Adipocyte (in vitro differentiated cells): ENCODE measurements at regions not wholly inside any gene's neighbourhood (a gene's known extent, or its start where the extent isn't known, plus 50 kb on each side); places are given as distances from the start of the nearest gene placed in this dataset.
"Not testable (repeated sequence)": the region's sequence is repeated elsewhere in the genome, so short reads cannot be mapped to it uniquely, and the experiment has no call there.

Source experiments
- DNase-seq: peaks from one replicate; pipeline ENCODE4 v3.0.0-alpha.2; 2015; ENCODE audit warnings: low read depth
- H3K27me3 ChIP-seq: replicated peaks from 2 replicates; pipeline ENCODE4 v1.7.0; 2013; ENCODE audit warnings: mild to moderate bottlenecking, low read length, moderate library complexity; ENCODE audit not compliant: control insufficient read depth, insufficient read depth
- H3K36me3 ChIP-seq: 2 replicates; pipeline ENCODE4 v1.7.0; 2013; ENCODE audit warnings: low read length, mild to moderate bottlenecking, moderate library complexity; ENCODE audit not compliant: control insufficient read depth, insufficient read depth, severe bottlenecking
- H3K4me1 ChIP-seq: 2 replicates; pipeline ENCODE4 v1.7.0; 2013; ENCODE audit warnings: mild to moderate bottlenecking, low read length, moderate library complexity; ENCODE audit not compliant: control insufficient read depth, insufficient read depth
- H3K4me3 ChIP-seq: 2 replicates; pipeline ENCODE4 v1.7.0; 2013; ENCODE audit warnings: mild to moderate bottlenecking, low read length, moderate library complexity
- H3K9ac ChIP-seq: 2 replicates; pipeline ENCODE4 v1.7.0; 2013; ENCODE audit warnings: mild to moderate bottlenecking, low read length, moderate library complexity
- H3K9me3 ChIP-seq: 2 replicates; pipeline ENCODE4 v1.7.0; 2013; ENCODE audit warnings: mild to moderate bottlenecking, low read length, moderate library complexity; ENCODE audit not compliant: control insufficient read depth

DNA sequence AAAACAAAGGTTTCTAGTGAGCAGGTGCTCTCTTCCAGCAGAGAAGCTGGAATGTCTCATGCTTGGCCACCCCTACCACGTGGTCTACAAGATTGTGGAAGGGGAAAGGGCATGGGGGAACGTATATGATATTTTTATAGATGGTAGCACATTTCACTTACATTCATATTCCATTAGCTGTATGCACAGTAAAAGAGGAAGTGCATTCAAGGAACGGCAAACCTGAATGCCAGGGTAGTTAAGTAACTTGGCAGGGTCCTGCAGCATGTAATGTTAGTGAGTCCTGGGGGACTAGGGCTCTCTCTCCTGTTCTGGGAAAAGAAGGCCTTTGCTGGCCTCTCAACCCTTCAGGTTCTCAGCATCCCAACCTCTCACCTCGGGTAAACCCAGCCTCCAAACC lies 319.5 kb upstream of the NBPF12 start:
- H3K4me3 ChIP-seq, H3K27me3 ChIP-seq, DNase-seq, H3K36me3 ChIP-seq, H3K4me1 ChIP-seq, H3K9ac ChIP-seq, H3K9me3 ChIP-seq: not testable (repeated sequence)

DNA sequence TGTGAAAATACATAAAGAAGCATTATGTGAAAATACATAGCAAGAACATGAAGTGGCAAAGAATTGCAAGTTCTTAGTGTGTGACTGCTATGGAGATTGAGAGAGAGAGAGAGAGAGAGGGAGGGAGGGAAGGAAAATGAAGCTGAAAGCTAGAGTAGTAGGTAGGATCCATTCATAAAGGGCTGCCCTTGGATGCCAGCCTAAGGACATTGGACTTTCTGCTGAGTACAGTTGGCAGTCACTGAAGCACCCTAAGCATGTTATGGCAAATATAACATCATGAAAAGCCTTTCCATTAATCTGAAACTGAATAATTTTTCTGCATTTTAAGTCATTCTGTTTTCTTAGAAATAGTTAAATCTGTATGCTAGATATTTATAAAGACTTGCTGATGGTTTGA lies 333.4 kb upstream of the NBPF12 start:
- not testable (repeated sequence) for DNase-seq, H3K9ac ChIP-seq, H3K4me3 ChIP-seq

DNA sequence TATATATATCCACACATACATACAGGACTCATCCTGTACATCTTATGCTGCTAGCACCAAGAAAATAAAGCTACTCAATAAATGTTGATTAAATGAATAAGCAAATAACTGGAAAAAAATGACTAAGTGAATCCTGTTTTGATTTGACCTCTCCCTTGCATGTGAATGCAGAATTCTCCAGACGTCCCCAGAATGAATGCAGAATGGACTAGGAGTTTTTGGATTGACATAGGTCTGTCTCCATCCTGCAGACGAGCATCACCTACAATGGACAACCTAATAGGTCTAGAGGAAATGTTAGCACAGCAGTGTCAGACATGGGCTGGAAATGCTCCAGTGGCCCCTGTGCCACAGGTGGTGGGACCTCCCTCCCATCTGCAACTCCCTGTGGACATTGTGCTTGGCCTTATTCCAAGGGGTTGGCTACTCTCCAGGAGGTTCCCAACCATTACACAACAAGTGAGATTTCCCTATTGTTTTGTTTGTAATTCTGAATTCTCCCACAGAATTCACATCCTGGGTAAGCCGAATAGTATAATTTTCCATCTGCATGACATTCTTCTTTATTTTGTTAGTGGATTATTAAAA lies 337.3 kb upstream of the NBPF12 start:
- DNase-seq, H3K9me3 ChIP-seq: not testable (repeated sequence)

More for the DNA sequence above, 333.4 kb upstream of the NBPF12 start:
- not testable (repeated sequence) for H3K9me3 ChIP-seq, H3K4me1 ChIP-seq, H3K27me3 ChIP-seq, H3K36me3 ChIP-seq

DNA sequence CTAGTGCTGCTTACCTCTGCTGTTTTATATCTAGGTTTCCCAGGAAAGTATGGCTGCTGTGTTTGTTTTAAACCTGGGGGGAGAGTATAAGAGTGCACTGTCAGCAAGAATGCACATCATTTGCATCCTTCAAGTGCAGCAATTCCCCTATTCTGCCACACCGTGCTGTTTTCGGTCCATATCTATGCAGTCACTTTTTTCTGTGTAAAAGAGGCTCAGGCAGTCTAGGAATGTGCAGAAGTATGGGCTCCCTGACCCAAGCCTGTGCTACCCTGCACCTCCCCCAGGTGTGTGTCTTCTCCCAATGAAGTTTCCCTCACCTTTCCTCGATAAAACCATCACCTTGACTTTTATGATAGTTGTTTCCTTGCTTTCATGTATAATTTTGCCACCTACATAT lies 338.2 kb upstream of the NBPF12 start:
- H3K9me3 ChIP-seq, H3K9ac ChIP-seq, H3K4me1 ChIP-seq, H3K36me3 ChIP-seq, H3K27me3 ChIP-seq, DNase-seq, H3K4me3 ChIP-seq: not testable (repeated sequence)

More for the DNA sequence above, 337.3 kb upstream of the NBPF12 start:
- not testable (repeated sequence) for H3K36me3 ChIP-seq, H3K4me3 ChIP-seq, H3K9ac ChIP-seq, H3K27me3 ChIP-seq, H3K4me1 ChIP-seq

DNA sequence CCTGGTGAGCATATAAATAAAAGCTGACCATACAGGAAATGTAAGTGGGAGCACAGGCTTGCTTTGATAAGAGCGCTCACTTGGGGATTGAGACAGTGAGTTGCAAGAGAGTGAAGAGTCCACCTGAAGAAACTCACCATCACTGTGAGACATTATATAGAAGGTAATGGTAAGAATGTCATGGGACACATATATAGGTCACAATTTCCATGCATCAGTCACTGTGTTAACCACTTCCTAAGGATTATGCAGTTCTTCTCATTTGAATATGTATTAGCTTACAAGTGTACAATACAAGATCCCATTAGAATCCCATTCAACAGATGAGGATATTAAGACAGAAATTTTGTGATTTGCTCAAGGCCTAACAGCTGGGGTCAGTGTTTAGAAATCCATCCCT lies 352.4 kb upstream of the NOTCH2NLA start:
- H3K27me3 ChIP-seq, H3K4me1 ChIP-seq, H3K4me3 ChIP-seq, H3K9me3 ChIP-seq, H3K9ac ChIP-seq, DNase-seq, H3K36me3 ChIP-seq: not testable (repeated sequence)

DNA sequence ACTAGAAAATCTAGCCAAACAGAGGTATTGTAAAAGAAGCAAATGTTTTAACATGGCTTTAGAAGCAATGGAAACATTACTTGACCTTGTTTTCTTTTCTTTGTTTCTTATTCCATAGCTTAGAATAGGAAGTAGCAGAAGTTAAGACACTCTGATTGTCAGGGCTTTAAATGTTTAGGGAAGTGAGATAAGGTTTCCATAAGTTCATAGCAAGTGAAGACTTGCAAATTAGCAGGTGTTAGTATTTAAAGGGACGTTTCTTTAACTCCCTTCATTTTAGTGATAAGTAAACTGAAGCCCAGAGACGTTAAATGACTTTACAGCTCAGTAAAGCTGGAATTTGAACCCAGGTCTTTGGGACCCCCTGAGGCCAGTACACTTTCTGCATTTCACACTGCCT lies 338.7 kb upstream of the NOTCH2NLA start:
- DNase-seq, H3K27me3 ChIP-seq, H3K4me1 ChIP-seq, H3K9ac ChIP-seq, H3K36me3 ChIP-seq, H3K9me3 ChIP-seq, H3K4me3 ChIP-seq: not testable (repeated sequence)

DNA sequence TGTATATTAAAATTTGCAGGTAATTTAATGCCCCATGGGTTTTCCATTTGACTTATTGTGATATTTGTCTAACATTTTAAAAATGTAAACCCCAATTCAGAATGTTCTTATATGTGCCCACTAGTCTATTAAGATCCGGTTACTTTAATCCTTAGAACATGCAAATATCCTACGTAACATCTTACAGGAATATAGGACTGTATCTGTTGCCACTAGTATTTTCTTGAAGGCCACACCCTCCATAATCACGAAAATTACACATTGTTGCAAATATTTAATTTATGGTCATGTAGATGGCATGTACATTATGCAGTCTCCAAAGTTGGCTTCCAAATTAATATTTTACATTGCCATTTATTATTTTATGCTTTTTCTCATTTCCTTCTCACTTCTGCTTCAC lies 329.2 kb upstream of the NOTCH2NLA start:
- H3K27me3 ChIP-seq, result not testable (repeated sequence)

DNA sequence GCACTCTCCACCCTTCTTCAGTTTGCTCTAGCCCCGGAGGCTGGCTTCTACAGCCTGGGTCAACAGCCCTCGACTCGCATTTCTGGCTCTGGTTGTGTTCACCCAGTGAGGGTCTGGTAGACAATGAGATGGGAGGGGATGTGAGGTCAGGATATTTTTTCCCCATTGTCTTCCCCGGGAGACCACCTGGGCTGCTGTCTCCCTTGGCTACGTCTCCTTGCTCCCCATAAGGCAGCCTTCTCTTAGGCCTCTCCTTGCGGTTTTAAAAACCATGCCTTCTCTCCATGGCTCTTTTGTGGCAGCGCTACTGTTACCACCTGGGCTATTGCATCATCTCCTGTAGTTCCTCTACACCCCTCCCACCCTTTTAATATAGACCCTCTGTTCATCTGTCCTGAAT lies 327.6 kb upstream of the NOTCH2NLA start:
- not testable (repeated sequence) for DNase-seq, H3K9ac ChIP-seq, H3K27me3 ChIP-seq

More for the DNA sequence above, 329.2 kb upstream of the NOTCH2NLA start:
- not testable (repeated sequence) for H3K36me3 ChIP-seq, H3K9me3 ChIP-seq, H3K4me1 ChIP-seq, H3K9ac ChIP-seq, H3K4me3 ChIP-seq, DNase-seq

DNA sequence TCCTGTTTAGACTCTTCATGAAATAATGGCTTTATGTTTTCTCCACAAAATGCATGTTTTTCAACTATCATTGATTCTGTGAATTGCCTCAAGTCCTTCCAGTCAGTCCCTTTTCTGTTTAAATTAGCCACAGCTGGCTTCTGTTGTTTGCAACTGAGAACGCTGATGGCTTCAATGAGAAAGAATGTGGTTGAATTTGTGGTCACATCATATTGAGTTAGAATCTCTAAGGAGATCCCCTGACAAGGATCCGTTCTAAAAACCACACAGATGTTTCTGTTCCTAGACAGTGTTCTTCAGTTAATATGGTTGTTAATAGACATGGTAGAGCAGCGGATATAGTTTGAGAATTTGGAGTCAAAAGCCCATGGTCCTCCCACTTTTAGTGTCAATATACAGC lies 323.6 kb upstream of the NOTCH2NLA start:
- not testable (repeated sequence) for H3K4me3 ChIP-seq, H3K4me1 ChIP-seq, H3K9me3 ChIP-seq, H3K9ac ChIP-seq, H3K36me3 ChIP-seq, DNase-seq, H3K27me3 ChIP-seq

More for the DNA sequence above, 327.6 kb upstream of the NOTCH2NLA start:
- H3K4me3 ChIP-seq, H3K36me3 ChIP-seq, H3K4me1 ChIP-seq, H3K9me3 ChIP-seq: not testable (repeated sequence)

DNA sequence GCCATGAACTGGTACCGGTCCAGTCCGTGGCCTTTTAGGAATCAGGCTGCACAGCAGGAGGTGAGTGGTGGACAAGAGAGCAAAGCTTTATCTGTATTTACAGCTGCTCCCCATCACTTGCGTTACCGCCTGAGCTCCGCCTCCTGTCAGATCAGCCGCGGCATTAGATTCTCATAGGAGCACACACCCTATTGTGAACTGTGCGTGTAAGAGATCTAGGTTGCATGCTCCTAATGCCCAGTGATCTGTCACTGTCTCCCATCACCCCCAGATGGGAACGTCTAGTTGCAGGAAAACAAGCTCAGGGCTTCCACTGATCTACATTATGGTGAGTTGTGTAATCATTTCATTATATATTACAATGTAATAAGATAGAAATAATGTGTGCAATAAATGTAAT lies 319.9 kb upstream of the NOTCH2NLA start:
- not testable (repeated sequence) for H3K4me1 ChIP-seq, H3K9me3 ChIP-seq, H3K9ac ChIP-seq, H3K4me3 ChIP-seq, DNase-seq, H3K36me3 ChIP-seq, H3K27me3 ChIP-seq

DNA sequence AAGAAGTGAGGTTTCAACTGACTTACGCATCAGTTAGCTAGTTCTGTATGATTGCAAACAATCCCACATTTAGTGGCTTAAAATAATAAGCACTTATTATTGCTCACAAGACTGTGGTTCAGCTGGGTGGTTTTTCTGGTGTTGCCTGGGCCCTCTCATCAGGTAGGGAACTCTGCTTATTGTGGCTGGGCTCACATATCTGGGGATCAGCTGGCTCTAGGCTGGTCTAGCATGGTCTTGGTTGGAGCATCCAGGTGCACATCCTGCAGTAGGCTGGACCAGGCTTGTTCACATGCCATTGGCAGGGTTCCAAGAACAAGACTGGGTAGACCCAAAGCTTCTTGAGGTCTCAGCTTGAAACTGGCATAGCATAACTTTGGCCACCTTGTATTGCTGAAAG lies 317.4 kb upstream of the NOTCH2NLA start:
- not testable (repeated sequence) for H3K4me3 ChIP-seq, H3K36me3 ChIP-seq, H3K9me3 ChIP-seq, H3K27me3 ChIP-seq, H3K4me1 ChIP-seq, H3K9ac ChIP-seq, DNase-seq

DNA sequence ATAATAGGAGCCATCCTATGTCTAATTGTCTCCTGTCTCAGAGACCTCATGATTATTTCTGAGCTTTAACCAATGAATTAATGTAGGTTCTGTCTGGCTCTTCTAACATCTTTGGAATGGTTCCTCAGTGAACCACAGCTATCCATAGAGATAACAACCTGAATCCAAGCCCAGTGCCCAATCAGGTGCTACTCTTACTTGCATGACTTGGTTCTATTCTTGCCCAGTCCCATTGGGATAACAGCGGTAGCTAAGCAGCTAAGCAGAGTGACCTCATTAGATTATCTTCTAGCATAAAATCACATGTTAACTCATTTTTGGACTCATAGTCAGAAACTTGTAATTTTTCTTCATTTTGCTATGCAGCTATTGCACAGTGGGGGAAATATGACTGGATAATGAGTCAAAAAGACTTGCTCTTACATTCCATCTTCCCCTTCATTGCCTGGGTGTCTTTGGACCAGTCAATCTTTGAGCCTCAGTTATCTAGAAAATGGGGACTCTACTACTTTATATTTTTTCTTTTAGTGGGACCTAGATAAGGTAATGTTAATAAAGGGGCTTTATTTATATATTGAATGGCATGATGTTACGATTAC lies 309.1 kb upstream of the NOTCH2NLA start:
- H3K4me1 ChIP-seq, H3K9ac ChIP-seq, H3K4me3 ChIP-seq, H3K36me3 ChIP-seq, DNase-seq, H3K9me3 ChIP-seq, H3K27me3 ChIP-seq: not testable (repeated sequence)
